ENCODE measurements at regions not wholly inside any gene's neighbourhood (a gene's known extent, or its start where the extent isn't known, plus 50 kb on each side); places are given as distances from the start of the nearest gene placed in this dataset.

DNA sequence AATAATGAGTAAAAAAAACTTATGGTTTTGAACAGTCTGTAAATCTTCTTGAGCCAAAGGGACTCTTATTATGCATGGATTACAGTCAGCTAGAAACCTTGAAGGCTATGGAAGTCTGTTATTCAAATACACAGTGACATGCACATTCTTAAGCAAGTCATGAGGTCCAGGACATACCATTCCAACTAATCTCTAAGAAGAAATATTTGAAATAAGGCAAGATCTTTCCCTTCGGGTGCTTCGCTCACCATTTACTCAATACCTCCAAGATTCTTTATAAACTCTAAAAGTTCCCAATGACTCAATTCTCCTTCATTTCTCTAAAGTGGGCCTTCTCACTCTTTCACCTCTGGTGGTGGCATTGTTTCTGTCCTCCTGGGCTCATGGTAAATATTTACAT, 811.0 kb downstream of the NR2F1-AS1 start:
- TF ChIP-seq CTCF (IDR thresholded peaks at IDR 0.05; ENCODE audit: low read depth, low read length) (no peak), POLR2A (IDR thresholded peaks at IDR 0.05; ENCODE audit: extremely low read depth, insufficient read length) (no peak), MYC (IDR thresholded peaks at IDR 0.05; ENCODE audit: low read depth, low read length) (no peak)

All from NB4 (cell line).